Suppressor macrophage (primary cell): ENCODE measurements at regions not wholly inside any gene's neighbourhood (a gene's known extent, or its start where the extent isn't known, plus 50 kb on each side); places are given as distances from the start of the nearest gene placed in this dataset.
A peak's percentile ranks its signal among the peaks of the same experiment; 100 is the strongest.
"Not testable (repeated sequence)": the region's sequence is repeated elsewhere in the genome, so short reads cannot be mapped to it uniquely, and the experiment has no call there.

Source experiments
- DNase-seq, 4 experiments: peaks; one replicate each; pipeline ENCODE4 v3.0.0-alpha.2; 2020 to 2022

DNA sequence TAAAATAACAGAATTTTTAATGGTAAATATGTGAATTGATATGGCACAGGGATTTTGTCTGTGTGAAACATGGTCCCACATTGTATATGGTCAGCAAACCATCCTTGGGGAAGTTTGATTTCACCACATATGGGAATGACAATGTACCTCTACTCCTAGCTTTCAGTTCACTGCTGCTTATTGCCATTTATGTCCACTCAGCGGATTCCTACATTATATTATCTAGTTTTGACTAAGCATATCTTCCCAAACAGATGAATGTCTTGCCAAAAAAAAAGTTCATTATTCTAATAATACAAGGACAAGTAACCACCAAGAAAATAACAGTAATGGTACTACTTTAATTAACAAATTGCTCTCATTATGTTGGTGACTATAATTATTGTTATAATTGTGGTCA is 1521.6 kb downstream of the MAT2B start:
- no peak for DNase-seq

GRCh38 chr5:165028356-165028755 is 1522.9 kb downstream of the MAT2B start:
- no peak for DNase-seq

GRCh38 chr5:165029099-165029870 is 1523.9 kb downstream of the MAT2B start:
- peak; percentile 68 to 81 (median 80) for DNase-seq

DNA sequence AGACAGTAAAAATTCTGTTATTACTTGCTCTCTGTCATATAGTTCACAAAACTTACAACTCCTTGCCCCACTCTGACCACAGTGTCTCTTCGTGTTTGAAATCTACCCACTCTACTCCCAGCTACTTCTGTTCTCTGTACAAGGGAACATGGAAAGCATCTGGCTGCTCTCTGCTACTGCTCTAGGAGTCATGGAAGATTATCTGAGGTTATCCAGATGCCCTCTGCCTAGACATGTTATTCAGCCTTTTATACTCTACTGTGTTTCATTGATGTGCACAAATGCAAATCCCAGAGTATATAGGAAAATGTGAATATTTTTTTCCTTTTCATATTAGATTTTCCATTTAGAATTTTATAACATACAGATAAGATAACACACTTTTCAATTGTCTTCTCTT is 1525.6 kb downstream of the MAT2B start:
- no peak for DNase-seq

DNA sequence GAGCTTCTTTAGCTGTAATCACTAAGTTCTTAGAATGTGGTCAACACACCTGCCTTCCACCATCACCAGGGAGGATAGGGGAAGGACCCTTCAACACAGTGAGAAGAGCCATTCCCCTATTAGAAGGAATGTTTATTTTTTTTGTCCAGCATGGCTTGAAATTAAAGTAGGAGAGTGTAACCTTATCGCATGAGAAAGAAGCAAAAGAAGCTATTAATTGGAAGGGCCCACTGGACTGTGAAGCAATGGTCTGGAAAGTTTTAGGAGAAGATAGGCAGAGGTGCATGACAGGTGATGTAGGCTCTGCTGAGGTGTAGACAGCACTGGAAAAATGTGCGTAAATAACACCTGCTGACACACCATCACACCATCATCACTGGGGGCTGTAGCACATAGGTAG is 1526.0 kb downstream of the MAT2B start:
- no peak for DNase-seq

GRCh38 chr5:165035520-165035919 is 1530.1 kb downstream of the MAT2B start:
- DNase-seq: no peak

- no peak for DNase-seq
Observed at GRCh38 chr5:165039748-165040147, 1534.3 kb downstream of the MAT2B start.

GRCh38 chr5:165045941-165046340 is 1540.5 kb downstream of the MAT2B start:
- DNase-seq: not testable (repeated sequence)

GRCh38 chr5:165055476-165055875 is 1550.1 kb downstream of the MAT2B start:
- DNase-seq: no peak

- no peak for DNase-seq
Observed at GRCh38 chr5:165057145-165057544, 1551.7 kb downstream of the MAT2B start.

GRCh38 chr5:165066751-165067385 is 1561.4 kb downstream of the MAT2B start:
- no peak for DNase-seq

- DNase-seq: no peak
Observed at GRCh38 chr5:165076686-165077085, 1571.3 kb downstream of the MAT2B start.

- no peak for DNase-seq
Observed at GRCh38 chr5:165079389-165079788, 1574.0 kb downstream of the MAT2B start.

DNA sequence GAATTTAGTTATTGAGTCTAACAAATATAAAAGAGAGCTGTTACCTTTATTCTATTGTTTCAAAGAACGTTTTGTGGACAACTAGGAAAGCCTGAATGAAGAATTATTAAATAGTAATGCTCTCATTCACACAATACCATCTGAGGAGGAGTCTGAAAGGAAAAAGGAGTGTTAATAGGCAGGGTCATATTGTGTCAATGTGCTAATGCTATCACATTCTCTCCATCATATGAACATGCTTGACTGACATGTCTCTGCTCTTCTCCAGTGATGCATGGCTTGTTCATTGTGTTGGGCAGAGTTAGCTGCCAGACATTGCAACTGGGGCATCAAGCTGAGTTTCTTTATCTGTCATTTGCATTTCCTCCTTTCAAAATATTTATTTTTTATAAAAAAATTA is 1578.0 kb downstream of the MAT2B start:
- no peak for DNase-seq

DNA sequence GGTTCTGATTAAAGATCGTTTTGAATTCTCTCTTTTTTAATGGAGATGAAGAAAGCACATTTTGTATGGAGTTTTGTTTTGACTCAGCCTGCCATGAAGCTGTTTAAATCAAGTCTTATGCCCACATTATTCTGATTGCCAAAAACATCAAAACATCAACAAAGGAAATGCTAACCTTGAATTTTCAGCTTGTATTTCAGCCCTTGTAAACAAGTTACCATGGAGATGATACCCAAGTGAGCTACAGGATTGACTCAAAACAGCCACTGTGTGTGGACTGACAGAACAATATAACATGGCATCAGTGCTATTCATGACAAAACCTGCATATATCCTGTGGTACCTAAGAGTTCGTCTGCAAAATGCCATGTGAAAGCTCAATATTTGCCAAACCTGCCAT is 1581.0 kb downstream of the MAT2B start:
- DNase-seq: no peak

GRCh38 chr5:165094782-165095181 is 1589.4 kb downstream of the MAT2B start:
- DNase-seq: no peak

DNA sequence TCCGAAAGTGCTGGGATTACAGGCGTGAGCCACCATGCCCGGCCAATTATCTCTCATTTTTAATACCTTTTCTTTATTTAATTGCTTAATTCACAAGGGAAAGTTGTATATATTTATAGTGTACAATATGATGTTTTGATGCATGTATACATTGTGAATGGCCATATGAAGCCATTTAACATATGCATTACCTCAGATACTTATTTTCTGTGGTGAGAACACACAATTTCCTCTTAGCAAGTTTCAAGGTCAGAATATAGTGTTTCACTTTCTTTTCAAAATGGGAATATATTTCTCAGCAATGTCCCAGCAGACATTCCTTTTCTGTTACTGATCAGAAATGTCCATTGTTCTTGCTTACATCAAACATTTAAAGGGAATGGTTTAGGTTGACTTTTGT is 1596.3 kb downstream of the MAT2B start:
- DNase-seq: no peak

DNA sequence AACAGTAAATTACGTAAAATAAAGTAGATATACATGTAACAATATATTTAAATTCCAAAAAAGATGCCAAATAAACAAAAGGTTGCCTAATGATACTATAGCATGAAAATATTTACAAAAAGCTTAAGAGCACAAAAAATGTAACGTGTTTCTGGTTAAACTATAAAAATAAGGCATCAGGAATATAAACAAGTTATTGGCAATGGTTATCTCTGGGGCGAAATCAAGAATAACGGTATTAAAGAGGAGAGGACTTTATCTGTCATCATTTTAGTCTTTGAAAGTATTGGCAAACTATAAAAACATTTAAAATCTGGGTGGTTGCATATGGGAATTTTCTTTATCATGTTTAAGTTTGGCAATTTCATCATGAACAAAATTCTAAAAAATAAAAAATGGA is 1599.2 kb downstream of the MAT2B start:
- no peak for DNase-seq

DNA sequence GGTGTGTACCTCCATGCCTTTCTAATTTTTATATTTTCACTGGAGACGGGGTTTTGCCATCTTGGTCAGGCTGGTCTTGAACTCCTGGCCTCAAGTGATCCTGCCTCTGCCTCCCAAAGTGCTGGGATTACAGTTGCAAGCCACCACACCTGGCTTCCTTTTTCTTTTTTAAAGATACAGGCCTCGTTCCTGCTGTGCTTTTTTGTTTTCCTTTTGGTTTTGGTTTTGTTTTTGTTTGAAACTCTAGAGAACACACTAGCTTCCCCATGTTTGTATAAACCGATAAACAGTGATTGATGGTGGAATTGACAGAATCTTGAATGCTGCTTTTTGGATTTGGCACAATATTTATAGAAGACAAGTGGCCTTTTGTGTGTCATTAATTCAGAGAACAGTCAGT is 1603.4 kb downstream of the MAT2B start:
- DNase-seq: no peak

DNA sequence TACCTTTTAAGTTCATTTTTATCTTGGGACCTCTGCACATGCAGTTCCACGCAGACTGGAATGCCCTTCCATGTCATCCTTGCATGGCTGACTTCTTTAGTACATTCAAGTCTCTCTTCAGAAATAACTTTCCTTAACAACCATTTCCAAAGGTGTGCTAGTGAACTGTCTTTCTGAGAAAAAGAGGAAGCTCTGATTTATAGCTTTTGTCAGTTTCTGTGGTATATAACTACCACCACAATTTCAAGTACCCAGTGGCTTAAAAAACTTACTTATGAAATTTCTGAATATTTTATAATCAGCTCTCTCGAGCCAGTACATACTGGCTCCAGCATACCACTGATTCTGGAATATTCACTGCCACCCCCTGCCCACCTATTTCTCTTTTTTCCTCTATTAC is 1613.8 kb downstream of the MAT2B start:
- DNase-seq: peak in 1 of 4 experiments; percentile 5

GRCh38 chr5:165126598-165126997 is 1621.2 kb downstream of the MAT2B start:
- DNase-seq: no peak

DNA sequence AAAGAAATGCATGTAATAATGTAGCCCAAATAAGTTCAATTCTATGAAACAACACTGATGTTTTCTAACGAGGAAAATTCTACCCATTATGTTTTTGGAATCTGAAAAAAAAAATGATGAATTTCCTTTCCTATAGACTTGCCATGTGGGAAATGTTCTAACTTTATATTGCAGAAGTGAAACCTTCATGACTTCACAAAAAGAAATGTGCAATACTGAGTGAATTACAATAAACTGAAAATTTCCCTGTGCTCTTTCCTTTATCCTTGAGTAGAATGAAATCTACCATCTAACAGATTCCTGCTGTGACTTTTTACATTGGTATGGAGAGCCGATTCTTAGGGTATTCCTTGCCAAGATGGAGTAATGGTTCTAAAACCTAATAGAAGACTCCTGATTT is 1622.5 kb downstream of the MAT2B start:
- DNase-seq: peak in 2 of 4 experiments; percentile 72 to 75

- DNase-seq: no peak
Observed at GRCh38 chr5:165130656-165131055, 1625.2 kb downstream of the MAT2B start.

DNA sequence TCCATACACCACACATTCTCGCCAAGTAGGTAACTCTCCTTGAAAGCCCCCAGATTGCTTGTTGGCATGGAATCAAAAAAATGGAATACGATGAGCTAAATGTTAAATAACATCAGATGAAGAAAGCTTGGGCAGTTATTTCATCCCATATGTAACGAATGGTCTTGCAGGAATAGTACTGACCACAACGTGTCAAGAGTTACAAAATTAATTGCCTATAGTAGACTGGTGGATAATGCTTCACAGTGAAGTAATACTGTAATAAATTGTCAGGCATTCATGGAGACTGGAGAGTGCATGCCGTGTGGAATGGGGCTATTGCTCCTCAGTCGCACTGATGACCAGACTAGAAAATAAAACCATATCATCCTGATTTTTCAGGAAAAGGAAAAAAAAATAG is 1628.7 kb downstream of the MAT2B start:
- DNase-seq: no peak

GRCh38 chr5:165135565-165135964 is 1630.1 kb downstream of the MAT2B start:
- DNase-seq: no peak
